Activated naive CD4-positive, alpha-beta T cell treated with Interleukin-2 at 50 U/mL for 16 hours (primary cell): ENCODE measurements at regions not wholly inside any gene's neighbourhood (a gene's known extent, or its start where the extent isn't known, plus 50 kb on each side); places are given as distances from the start of the nearest gene placed in this dataset.

Experiments used
- DNase-seq: peaks from one replicate; pipeline ENCODE4 v3.0.0-alpha.2; 2020

DNA sequence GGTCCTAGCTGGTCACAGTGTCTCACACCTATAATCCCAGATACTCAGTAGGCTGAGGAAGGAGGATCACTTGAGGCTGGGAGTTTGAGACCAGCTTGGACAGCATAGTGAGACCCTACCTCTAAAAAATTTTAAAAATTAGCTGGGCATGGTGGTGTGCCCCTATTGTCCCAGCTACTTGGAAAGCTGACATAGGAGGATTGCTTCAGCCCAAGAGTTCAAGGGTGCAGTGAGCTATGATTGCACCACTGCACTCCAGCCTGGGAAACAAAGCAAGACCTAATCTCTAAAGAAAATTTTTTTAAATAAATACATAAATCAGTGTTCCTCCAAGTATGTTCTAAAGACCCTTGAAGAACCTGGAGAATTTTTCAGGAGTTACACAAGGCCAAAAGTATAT lies 50.6 kb upstream of the GNAO1 start:
- DNase-seq, result no peak

DNA sequence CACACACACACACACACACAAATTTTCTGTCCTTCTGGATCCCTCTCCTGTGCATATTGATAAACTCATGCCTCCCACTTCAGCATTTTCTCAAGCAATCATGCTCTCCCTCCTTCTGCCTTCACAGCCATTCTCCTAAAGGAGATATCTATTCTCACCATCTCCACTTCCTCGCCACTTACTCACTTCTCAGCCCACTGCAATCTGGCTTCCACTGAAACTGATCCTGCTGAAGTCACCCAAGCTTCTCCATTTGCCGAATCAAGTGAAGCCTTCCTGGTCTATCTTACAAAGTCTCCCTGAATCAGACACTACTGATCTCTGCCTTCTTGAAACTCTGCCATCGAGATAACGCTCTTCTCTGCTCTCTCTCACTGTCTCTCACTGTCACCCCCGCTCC lies 54.0 kb upstream of the GNAO1 start:
- DNase-seq, result no peak

DNA sequence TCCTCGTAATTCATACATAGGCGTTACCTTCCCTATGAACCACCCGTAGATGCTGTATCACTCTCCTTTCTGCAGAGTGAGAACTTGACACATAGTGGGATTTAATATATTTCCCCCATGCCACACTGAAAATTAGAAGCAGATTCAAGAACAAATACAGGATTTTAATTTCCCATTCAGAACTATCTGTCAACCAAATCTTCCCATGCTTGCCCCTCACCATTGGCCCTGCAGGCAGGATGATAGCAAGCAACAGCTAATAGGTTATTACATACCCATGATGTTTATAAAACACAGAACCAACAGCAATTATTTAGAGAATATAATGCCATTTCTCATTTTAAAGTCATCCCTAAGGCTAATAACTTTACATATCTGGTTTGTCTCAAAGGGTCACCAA lies 55.0 kb upstream of the GNAO1 start:
- DNase-seq, result no peak

DNA sequence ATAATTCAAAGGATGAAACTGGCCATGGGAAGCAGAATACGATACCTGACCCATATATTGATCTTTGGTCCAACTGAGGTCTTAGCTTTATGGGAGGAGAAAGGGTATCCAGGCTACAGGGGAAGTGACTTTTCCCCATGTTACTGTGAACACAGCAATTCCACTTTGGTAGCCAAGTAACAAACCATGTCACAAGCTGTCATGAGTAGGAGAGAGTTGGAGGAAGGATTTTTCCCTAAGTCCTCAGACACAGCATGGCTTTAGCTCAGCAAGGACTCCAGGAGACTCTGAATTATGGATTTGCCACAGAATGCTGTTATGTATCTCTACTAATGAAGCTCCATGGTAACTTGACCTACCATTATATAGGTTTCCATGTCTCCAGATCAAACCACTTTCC lies 56.5 kb upstream of the GNAO1 start:
- no peak for DNase-seq

DNA sequence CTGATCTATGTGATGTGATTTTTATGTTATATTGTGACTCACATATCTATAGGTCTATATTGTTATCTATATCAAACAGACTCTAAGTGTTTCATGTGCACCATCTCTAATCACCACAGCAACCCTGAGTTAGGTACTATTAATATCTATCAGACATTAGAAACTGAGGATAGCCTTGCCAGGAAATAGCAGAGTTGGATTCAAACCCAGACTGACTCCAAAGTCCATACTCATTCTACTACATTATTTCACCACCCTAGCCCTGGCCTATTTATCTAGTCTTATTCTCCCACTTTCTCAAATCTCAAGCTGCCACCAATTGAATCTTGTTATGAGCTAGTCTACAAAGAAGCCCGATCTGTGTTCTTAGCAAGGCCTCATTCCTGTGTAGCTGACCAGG lies 65.4 kb upstream of the GNAO1 start:
- DNase-seq, result no peak

DNA sequence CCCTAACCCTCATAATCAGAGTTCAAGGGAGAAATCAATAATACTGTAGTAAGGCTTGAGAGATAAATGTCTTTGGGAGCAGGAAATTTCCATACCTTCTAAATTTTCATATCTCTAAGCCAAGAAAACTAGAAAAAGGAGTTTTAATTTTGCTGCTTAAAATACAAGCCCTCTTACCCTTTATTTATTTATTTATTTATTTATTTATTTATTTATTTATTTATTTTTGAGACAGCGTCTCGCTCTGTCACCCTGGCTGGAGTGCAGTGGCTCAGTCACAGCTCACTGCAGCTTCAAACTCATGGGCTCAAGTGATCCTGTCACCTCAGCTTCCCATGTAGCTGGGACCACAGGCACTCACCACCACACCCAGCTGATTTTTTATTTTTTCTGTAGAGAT lies 69.0 kb upstream of the GNAO1 start:
- no peak for DNase-seq

DNA sequence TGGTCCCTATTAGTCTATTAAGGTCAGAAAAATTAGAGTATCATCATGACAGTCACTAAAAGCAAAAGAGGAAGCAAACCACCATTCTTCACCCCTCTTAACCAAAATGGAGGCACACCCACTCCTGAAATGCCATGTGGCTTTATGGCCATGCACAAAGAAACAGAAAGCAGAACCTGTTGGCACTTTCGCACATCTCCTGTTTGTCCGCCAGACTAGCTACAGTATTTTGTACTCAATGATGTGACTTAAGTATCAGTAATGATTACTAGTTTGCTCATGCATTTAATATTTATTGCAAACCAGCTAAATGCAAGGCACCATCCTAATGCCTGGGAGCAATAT lies 70.2 kb upstream of the GNAO1 start:
- no peak for DNase-seq

DNA sequence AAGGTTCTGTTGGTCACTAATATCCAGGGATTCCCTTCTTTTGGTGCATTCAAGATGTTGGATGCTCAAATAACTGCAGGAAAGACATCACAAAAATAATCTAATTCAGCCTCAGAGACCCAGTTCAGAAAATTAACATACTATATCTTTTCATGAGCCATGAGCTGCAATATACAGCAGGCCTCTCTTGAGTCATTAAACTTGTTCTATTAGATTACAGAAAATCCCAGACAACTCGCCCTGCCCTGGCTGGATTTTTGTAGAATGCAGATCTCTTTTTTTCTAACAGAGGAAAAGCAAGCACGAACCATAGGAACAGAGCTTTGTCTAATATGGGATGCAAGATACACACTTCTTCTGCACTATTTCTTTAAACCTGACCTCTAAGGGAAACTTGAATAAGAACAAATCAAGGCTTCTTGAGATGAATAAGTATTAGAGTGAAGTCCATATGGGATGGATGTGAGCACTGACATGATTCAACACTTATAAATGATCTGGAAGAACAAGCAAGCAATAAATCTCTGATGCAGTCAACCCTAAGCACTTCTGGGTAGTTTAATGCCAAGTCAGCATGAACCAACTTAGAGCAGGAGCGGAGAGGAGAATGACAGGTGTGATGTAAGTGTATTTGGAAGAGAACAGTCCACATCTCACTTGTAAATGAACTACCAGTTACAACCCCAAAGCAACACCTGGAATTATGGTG lies 70.7 kb upstream of the GNAO1 start:
- no peak for DNase-seq

DNA sequence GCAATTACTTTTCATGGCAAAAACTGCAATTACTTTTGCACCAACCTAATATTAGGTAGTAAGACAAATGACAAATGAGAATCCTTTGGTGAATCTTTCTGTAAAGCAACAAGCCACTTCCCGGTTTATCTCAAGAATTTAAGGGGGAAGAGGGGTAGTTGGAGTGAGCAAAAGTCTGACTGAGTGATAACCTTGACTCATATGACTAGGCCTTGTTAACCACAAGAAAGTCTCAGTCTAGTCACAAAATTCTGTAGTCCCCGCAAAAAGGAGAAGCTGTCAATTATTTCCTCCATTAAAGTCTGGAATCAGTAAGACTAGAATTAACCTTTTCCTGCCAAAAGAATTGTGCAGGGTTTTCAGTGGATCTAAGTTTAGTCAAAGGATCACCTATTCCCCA lies 72.2 kb upstream of the GNAO1 start:
- no peak for DNase-seq

DNA sequence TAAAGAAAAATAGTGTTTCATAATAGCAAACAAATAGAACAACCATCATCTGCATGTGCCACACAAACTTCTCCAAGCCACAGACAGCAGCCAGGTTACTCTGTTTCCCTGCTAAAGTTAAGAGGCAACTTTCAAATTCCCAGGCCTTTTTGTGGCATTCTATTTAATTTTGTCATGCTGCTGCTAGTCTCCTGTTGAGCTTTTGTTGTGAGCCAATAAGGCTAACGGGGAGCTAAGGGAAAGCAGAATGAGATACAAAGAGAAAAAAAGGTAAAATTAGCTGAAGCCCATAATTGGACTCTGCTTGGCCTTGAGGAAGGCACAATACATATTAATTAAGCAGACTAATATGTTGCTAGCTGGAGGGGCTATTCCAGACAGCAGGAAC lies 74.7 kb upstream of the GNAO1 start:
- DNase-seq, result no peak

DNA sequence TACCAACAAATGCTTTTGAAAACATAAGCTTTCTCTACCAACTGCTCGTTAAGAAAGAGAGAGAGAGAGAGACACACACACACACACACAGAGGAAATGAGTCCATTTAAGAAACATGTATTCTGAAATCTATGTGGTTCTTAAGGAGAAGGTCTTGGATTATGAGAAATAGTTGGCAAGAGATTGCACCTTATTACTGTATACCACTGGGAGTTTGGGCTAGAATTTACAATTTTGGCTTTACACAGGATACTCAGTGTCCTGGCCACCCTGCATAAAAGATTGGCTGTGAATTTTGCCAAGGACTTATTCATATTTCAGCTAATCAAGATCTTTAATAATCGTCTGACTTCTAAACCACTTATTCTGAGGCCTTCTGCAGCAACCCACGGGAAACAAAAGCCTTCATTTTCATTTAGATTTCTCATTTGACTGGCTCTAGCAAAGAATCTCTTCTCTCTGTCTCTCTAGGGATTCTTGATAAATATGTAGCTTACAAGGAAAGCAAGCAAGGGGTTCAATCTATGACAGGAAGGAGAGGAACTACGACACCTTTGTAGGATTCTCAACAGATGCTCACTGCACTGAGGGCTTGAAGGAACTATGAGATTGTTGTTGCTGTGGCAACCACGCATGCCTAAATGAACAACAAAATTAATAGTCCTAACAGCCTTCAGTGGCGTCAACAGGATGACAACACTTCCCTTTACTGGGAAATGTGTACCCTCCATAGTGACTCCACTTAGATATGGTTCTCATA lies 75.3 kb upstream of the GNAO1 start:
- DNase-seq, result no peak

DNA sequence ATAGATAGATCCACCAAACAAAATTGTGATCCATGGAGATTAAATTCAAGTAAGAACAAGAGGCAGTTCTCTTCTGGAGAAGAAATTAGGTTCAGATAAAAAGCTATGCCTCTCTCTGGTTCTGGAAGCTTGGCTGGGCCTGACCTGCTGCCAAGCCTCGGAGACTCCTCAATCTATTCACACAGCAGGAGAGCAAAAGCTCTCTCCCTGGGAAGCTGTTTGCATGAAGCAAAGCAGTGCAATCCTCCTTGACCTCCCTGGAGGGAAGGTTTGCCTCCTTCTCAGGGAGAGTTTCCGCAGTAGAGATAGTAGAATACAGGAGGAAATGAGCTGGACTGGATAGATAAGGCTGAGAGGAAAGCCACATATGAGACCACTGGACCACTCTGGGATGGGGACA lies 78.1 kb upstream of the GNAO1 start:
- no peak for DNase-seq

DNA sequence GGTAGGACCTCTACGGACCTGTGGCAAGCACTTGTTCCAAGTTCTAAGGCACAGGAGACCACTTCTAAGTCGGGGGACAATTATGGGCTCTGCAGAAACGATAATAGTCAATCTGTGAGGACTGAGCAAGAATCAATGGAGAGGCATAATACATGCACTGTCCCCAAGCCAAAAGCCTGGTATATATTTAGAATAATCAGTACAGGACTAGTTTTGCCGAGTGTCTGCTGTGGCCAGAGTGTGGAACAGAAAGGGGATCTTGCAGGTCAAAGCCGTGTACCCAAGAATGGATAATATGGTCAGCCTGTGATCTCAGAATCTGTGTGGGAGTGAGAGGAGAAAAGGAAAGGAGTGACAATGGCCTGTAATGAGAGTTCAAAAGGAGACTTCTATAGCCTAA lies 80.2 kb upstream of the GNAO1 start:
- DNase-seq, result no peak

DNA sequence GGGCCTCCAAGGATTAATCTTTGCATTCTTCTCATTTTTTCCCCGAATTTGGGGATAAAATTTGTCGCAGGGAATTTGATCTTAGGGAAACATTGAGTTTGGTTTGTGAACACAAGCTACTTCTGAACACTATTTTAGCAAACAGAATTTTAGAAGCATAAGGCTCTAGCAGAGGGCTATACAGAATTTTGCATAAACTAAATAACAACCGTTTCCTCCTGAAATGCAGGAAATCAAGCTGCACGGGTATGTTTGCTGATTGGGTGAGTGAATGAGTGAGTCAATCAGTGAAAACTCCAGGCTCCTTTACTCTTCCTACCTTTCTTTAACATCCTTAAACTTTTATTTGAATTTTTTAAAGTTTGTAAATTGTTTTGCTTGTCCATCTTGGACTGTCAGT lies 81.3 kb upstream of the GNAO1 start:
- no peak for DNase-seq

DNA sequence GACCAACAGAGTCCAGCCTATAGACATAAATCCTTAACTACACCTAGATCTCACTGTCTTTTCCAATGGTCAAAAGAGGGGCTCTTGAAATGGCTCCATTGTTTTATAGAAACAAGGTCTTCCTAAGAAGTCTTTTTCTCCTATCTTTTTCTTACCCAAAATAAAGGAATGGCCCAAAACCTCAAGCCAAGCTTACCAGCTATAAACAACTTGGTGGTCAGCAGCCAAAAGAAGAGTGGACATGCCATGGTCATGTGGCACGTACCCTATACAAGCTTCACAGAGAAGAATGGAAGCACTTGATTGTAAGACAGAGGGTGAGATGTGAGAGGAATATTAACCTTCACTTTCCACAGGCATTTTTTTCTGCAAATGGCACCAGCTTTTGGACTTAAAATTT lies 82.1 kb upstream of the GNAO1 start:
- DNase-seq, result no peak

DNA sequence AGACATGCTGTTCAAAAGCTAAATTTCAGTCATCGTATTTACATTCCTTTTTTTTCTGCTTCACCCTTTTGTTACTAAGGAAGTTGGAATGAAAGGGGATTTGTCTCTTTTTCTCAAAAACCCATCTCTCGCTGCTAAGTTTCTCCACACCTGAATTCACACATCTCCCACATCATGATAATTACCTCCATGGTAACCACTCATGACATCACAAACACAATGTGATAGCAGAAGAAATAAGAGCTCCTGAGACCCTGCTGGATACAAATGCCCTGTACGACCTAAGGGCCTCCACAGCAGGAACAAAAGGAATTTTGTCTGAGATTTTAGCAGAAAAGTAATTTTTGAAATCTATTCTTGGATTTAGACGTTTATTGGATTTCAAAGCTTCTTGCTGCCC lies 82.6 kb upstream of the GNAO1 start:
- DNase-seq, result no peak

DNA sequence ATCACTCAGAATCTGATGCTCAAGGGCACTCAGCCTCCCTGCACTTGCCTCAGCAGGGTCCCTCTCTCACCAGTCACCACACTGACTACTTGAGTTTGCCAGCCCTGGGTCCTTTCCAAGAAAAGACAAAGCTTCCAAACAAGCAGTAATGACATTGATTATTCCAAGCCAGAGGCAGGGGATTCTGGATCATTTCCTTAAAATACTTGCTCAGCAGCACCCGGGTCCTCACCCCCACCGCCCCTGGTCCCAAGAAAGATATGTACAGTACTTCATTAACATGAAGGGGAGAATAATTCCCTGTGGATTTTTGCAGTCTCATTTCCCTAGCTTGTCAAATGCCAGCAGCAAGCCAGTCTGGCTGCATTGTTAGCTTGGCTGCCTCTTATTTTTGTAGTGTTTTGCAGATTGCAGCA lies 83.2 kb upstream of the GNAO1 start:
- no peak for DNase-seq

DNA sequence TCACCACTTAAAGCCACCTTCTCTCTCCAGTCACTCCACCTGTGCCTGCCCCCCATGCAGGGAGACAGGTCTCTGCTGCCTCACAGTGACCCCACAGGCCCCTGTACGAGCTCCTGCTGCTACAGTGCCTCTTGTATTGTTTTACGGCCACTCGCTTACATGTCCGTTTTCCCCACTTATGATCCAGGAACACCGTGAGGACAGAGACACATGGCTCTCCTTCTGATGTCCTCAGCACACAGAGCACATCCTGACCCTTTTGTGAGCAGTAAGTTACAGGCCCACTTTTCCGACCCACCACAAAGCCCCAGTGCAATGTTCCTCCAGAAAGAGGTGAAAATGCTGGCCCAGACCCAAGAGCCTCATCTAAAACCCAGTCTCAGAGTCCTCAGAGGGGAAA lies 84.8 kb upstream of the GNAO1 start:
- no peak for DNase-seq

DNA sequence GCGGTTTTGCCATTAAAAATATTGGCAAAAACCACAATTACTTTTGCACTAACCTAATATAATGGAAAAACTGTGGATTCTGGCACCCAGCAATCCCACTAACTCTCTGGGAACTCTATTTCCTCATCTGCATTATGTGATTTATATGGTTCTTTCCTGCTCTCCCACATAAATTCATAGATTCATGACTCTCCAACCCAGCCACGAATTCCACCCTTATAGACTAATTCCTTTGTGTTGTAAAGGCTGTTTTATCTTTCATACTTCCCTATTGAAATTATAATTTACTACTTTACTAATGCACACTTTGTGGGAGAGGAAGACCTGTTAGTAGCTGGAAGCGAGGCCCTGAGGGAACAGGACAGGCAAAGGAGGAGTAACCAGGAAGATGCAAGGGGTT lies 88.4 kb upstream of the GNAO1 start:
- no peak for DNase-seq

DNA sequence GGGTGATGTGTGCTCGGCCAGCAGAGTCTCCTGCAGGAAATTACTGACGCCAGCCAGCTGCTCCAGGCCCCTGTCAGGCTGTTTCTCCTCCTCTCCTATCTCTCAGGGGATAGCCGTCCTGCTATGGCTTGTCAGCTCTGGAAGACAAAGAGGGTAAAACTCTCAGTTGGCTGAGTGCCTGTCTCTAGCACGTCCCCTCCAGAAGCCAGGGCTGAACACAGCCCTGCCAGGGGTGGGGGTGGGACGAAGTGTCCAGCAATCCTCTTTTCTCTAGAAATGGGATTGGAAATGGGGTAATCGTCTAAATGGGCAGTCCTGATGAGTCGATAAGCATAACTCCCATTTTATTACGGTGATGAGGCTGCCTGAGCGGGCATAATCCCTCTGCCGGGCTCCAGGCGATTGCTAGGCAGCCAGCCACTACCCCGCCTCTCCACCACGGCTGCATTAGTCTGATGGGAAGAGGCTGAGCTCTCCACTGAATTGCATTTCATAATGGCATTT lies 89.1 kb upstream of the GNAO1 start:
- DNase-seq, result no peak

DNA sequence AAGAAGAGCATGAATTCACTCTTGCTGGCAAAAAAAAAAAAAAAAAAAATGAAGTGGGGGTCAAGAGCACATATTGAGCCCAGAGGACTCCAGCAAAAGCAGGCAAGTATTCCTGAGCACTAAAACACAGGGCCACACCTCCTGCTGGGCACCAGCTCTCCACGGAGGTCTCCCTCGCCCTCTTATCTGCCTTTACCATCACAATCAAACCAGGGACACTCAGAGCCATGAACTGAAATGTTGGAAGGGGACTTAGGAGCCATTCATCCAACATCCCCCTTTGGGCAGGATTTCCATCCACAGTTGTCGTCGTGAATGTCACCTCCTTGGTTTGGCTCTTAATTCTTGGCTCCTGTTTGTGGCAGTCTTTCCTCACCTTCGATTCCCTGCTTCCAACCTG lies 89.8 kb upstream of the GNAO1 start:
- DNase-seq, result no peak

DNA sequence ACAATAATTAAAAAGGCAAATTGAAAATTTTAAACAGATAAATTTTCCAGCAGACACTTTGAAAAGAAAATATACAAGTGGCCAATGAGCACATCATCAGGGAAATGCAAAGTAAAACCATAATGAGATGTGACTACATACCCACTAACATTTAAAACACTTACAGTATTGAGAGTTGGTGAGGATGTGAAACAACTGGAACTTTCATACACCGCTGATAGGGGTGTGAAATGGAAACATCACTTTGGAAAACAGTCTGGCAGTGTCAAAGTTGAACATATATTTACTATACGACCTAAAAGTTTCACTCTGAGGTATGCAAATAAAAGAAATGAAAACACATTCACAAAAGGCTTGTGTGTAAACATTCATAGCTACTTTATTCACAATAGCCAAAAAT lies 94.0 kb upstream of the GNAO1 start:
- no peak for DNase-seq

DNA sequence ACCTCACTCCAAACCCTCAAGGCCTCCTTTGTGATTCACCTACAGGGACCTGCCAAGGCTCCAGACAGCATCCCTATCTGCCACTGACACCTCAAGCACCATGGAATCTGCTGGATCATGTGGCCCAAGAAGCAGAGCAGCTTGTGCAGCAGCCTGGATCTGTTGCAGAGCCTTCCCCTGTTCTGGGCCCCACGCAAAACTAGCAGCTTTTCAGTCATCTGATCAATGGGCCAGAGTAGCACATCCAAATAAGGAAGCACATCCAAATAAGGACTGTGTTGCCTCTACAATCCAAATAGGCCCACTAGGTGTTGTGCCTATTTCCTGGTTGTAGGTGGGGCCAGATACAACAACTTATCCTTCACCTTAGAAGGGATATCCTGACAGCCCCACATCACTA lies 97.1 kb upstream of the GNAO1 start:
- no peak for DNase-seq

DNA sequence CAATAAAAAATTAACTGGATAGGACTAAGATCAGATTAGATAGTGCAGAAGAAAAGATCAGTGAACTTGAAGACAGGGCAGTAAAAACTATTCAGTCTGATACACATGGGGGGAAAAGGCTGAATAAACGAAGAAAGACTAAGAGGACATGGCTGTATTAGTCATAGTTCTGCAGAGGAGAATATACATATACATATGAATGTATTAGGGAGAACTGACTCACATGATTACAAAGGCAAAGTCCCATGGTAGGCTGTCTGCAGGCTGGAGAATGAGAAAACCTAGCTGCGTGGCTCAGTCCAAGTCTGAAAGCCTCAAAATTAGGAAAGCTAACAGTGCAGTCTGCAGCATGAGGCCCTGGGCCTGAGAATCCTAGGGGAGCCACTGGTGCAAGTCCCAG lies 98.2 kb upstream of the GNAO1 start:
- DNase-seq, result no peak

DNA sequence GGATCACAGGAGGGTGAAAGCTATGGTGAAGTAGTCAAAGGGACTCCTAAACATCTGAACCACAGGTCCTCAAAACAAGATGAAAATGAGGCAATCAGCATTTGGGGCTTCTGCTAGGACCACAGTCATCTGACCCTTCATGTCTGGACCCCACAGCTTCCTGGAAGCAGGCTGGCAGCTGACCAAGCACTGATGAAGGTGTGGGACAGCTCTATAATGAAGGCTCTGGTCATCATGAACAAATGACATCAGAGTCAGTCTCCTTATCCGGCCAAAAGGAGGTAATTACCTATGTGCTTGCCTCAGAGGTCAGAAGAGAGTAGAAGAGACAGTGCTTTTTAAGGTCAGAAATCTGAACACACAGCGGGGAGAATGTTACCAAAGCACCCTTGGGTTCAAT lies 101.2 kb upstream of the GNAO1 start:
- no peak for DNase-seq
